Activated CD8-positive, alpha-beta T cell treated with anti-CD3 and anti-CD28 coated beads for 36 hours (primary cell): ENCODE measurements at regions not wholly inside any gene's neighbourhood (a gene's known extent, or its start where the extent isn't known, plus 50 kb on each side); places are given as distances from the start of the nearest gene placed in this dataset.
"Not testable (repeated sequence)": the region's sequence is repeated elsewhere in the genome, so short reads cannot be mapped to it uniquely, and the experiment has no call there.

Experiments
- ATAC-seq: fragments of 200-7000 bp; cut with Tn5 transposase; one replicate; pipeline ENCODE4 v1.10.0; 2021; ENCODE audit warnings: mild to moderate bottlenecking, moderate library complexity
- CTCF ChIA-PET: fragments of 350-600 bp; sonication (Branson Sonifier 250); formaldehyde crosslinking; loops from one replicate; lab custom pipeline; 2021; ENCODE audit warnings: antibody characterized with exemption; lab: Charles Lee
- POLR2A ChIA-PET: fragments of 350-600 bp; sonication (Branson Sonifier 250); formaldehyde crosslinking; loops from one replicate; lab custom pipeline; 2021; ENCODE audit warnings: antibody characterized with exemption; lab: Charles Lee
- DNase-seq: peaks from one replicate; pipeline ENCODE4 v3.0.0-alpha.2; 2020
- H3K27ac Mint-ChIP-seq: one replicate; pipeline ENCODE4 v1.8.0; 2021; ENCODE audit warnings: mild to moderate bottlenecking, mixed read lengths
- H3K27me3 Mint-ChIP-seq: one replicate; pipeline ENCODE4 v1.8.0; 2021; ENCODE audit warnings: mixed read lengths
- H3K36me3 Mint-ChIP-seq: one replicate; pipeline ENCODE4 v1.8.0; 2021; ENCODE audit warnings: low read depth, mixed read lengths
- H3K4me1 Mint-ChIP-seq: one replicate; pipeline ENCODE4 v1.8.0; 2021; ENCODE audit warnings: low read depth, mixed read lengths
- H3K4me3 Mint-ChIP-seq: one replicate; pipeline ENCODE4 v1.8.0; 2021; ENCODE audit warnings: mild to moderate bottlenecking, moderate library complexity, mixed read lengths
- H3K9me3 Mint-ChIP-seq: one replicate; pipeline ENCODE4 v1.8.0; 2021; ENCODE audit warnings: mixed read lengths
- CTCF ChIP-seq: fragments of 200-600 bp; IDR thresholded peaks from one replicate; pipeline ENCODE4 v1.8.0; 2022; ENCODE audit warnings: antibody characterized with exemption, mild to moderate bottlenecking
- intact Hi-C: fragments of 100-400 bp; cut with micrococcal nuclease; formaldehyde crosslinking; loops from one replicate; pipeline ENCODE4 v1.10.0; 2022

DNA sequence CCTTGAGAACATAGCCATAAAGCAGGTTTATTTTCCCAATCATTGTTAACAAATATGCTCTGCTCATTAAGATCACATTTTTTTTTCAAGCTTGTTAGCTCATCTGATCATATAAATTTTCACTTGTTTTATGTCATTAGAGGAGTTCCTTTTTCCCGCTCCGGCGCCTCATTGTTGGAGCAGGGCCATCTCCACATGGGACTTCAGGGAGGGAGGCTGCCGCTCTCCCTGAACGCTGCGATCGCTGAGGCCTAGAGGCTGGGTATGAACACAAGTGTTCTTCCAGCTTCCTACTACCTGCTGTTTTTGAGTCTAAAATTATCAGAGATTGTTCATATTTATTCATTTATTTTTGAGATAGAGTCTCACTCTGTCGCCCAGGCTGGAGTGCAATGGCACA is 246.9 kb downstream of the MPDZ start:
- no peak for ATAC-seq
- Mint-ChIP-seq H3K9me3 (peaks cover 16% of the 10 kb centered on the region), H3K36me3 (no peaks in the 10 kb centered on the region), H3K27ac (no peak overlapping the region), H3K4me1 (no peaks in the 10 kb centered on the region), H3K4me3 (no peak overlapping the region), H3K27me3 (no peaks in the 10 kb centered on the region)
- POLR2A ChIA-PET, result no interaction called here
- CTCF ChIA-PET, result no interaction called here
- TF ChIP-seq CTCF, result no peak
- DNase-seq, result no peak
- intact Hi-C loops, result no loop called here

GRCh38 chr9:13033959-13034693 is 245.4 kb downstream of the MPDZ start:
- intact Hi-C loops, result no loop called here
- H3K27me3 Mint-ChIP-seq, result no peaks in the 10 kb centered on the region
- no peak for ATAC-seq
- CTCF ChIA-PET, result no interaction called here
- H3K4me3 Mint-ChIP-seq, result no peak overlapping the region
- peak; percentile 30 for DNase-seq
- TF ChIP-seq CTCF, result no peak
- H3K4me1 Mint-ChIP-seq, result no peaks in the 10 kb centered on the region
- peaks cover 16% of the 10 kb centered on the region for H3K9me3 Mint-ChIP-seq
- POLR2A ChIA-PET, result no interaction called here
- no peak overlapping the region for H3K27ac Mint-ChIP-seq
- no peaks in the 10 kb centered on the region for H3K36me3 Mint-ChIP-seq

GRCh38 chr9:13034694-13035002 is 244.8 kb downstream of the MPDZ start:
- DNase-seq (no peak), ATAC-seq (no peak)
- TF ChIP-seq CTCF, result no peak
- Mint-ChIP-seq H3K4me3 (no peak overlapping the region), H3K9me3 (peaks cover 16% of the 10 kb centered on the region), H3K27ac (no peak overlapping the region), H3K36me3 (no peaks in the 10 kb centered on the region), H3K4me1 (no peaks in the 10 kb centered on the region), H3K27me3 (no peaks in the 10 kb centered on the region)
- CTCF ChIA-PET, result no interaction called here
- intact Hi-C loops, result no loop called here
- POLR2A ChIA-PET, result no interaction called here

- no peak for TF ChIP-seq CTCF
- Mint-ChIP-seq H3K36me3 (no peaks in the 10 kb centered on the region), H3K27me3 (no peaks in the 10 kb centered on the region), H3K4me3 (no peak overlapping the region), H3K9me3 (peaks cover 7% of the 10 kb centered on the region), H3K27ac (no peak overlapping the region), H3K4me1 (no peaks in the 10 kb centered on the region)
- ChIA-PET POLR2A (no interaction called here), CTCF (no interaction called here)
- intact Hi-C loops, result no loop called here
- DNase-seq, result no peak
- no peak for ATAC-seq
Measured at GRCh38 chr9:13035822-13036221, 243.7 kb downstream of the MPDZ start.

DNA sequence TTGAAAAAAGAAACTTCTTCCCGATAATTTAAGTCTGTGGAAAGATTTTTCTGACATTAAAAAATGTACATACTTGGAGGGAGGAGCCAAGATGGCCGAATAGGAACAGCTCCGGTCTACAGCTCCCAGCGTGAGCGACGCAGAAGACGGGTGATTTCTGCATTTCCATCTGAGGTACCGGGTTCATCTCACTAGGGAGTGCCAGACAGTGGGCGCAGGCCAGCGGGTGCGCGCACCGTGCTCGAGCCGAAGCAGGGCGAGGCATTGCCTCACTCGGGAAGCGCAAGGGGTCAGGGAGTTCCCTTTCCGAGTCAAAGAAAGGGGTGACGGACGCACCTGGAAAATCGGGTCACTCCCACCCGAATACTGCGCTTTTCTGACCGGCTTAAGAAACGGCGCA is 241.7 kb downstream of the MPDZ start:
- intact Hi-C loops, DNase-seq, H3K27ac Mint-ChIP-seq, H3K27me3 Mint-ChIP-seq, H3K36me3 Mint-ChIP-seq, H3K4me1 Mint-ChIP-seq, CTCF ChIA-PET, ATAC-seq, H3K9me3 Mint-ChIP-seq, POLR2A ChIA-PET, H3K4me3 Mint-ChIP-seq: not testable (repeated sequence)
